Hypothalamus (tissue), 51 donors: ENCODE measurements at regions not wholly inside any gene's neighbourhood (a gene's known extent, or its start where the extent isn't known, plus 50 kb on each side); places are given as distances from the start of the nearest gene placed in this dataset.
"Not testable (repeated sequence)": the region's sequence is repeated elsewhere in the genome, so short reads cannot be mapped to it uniquely, and the experiment has no call there.

Experiments used
- DNase-seq, 51 donors: peaks; one replicate each; lab custom pipeline; 2025; lab: John Stamatoyannopoulos, UW

GRCh38 chr7:123265853-123266252, 66.1 kb upstream of the SLC13A1 start:
- no peak for DNase-seq

DNA sequence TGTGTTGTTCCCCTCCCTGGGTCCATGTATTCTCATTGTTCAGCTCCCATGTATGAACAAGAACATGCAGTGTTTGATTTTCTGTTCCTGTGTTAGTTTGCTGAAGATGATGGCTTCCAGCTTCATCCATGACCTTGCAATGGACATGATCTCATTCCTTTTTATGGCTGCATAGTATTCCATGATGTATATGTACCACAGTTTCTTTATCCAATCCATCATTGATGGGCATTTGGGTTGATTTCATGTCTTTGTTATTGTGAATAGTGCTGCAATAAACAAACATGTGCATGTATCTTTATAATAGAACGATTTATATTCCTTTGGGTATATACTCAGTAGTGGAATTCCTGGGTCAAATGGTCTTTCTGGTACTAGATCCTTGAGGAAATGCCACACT, 65.1 kb upstream of the SLC13A1 start:
- DNase-seq: not testable (repeated sequence)

- DNase-seq: no peak
Measured at GRCh38 chr7:123260428-123260960, 60.7 kb upstream of the SLC13A1 start.

DNA sequence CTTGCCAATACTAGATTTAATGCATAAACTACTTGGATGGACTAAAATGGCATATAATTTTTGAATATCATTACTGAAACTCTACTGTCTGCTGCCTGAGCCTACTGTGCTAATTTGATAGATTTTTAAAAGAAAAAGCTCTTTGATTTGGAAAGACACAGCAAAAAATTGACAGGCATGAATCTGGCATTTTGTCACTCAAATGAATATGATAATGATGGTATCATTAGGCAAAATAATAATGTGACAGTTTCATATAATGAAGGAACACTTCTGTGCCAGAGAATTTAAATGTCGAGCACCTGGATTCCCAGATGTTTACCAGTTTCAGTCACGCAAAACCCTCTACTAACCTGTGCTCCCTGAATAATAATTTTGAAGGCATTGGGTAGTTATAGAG, 60.0 kb upstream of the SLC13A1 start:
- no peak for DNase-seq
